H9 (cell line): ENCODE measurements at regions not wholly inside any gene's neighbourhood (a gene's known extent, or its start where the extent isn't known, plus 50 kb on each side); places are given as distances from the start of the nearest gene placed in this dataset.
A peak's percentile ranks its signal among the peaks of the same experiment; 100 is the strongest.

ENCODE experiments used
- DNase-seq: peaks from one replicate; pipeline ENCODE4 v3.0.0-alpha.2; 2017
- H2AFZ ChIP-seq: one replicate; pipeline ENCODE4 v1.6.1; 2013; ENCODE audit warnings: mild to moderate bottlenecking, low read length, control low read depth, moderate library complexity
- H2AK5ac ChIP-seq: 2 replicates; pipeline ENCODE4 v1.6.1; 2013; ENCODE audit warnings: low read length, control low read depth, mixed read lengths; ENCODE audit not compliant: insufficient read length
- H2BK120ac ChIP-seq: one replicate; pipeline ENCODE4 v1.6.1; 2013; ENCODE audit warnings: low read depth, mild to moderate bottlenecking, low read length, control low read depth, inconsistent platforms; ENCODE audit not compliant: poor library complexity, severe bottlenecking
- H2BK12ac ChIP-seq: 2 replicates; pipeline ENCODE4 v1.6.1; 2013; ENCODE audit warnings: low read length, control low read depth, mixed read lengths, low read depth; ENCODE audit not compliant: insufficient read length
- H2BK15ac ChIP-seq: 2 replicates; pipeline ENCODE4 v1.6.1; 2013; ENCODE audit warnings: low read depth, low read length, control low read depth
- H2BK20ac ChIP-seq: one replicate; pipeline ENCODE4 v1.6.1; 2013; ENCODE audit warnings: low read depth, mild to moderate bottlenecking, low read length, control low read depth, inconsistent platforms; ENCODE audit not compliant: poor library complexity, severe bottlenecking
- H2BK5ac ChIP-seq: 2 replicates; pipeline ENCODE4 v1.6.1; 2013; ENCODE audit warnings: low read length, control low read depth, mixed read lengths; ENCODE audit not compliant: insufficient read length
- H3K14ac ChIP-seq: 2 replicates; pipeline ENCODE4 v1.6.1; 2013; ENCODE audit warnings: low read length, control low read depth; ENCODE audit not compliant: insufficient read depth
- H3K18ac ChIP-seq: 2 replicates; pipeline ENCODE4 v1.6.1; 2013; ENCODE audit warnings: low read depth, mild to moderate bottlenecking, mixed read lengths, low read length, control low read depth; ENCODE audit not compliant: insufficient read length
- H3K23ac ChIP-seq: 2 replicates; pipeline ENCODE4 v1.6.1; 2013; ENCODE audit warnings: low read length, control low read depth, mixed read lengths, low read depth; ENCODE audit not compliant: insufficient read length
- H3K23me2 ChIP-seq: 2 replicates; pipeline ENCODE4 v1.6.1; 2013; ENCODE audit warnings: low read depth, mild to moderate bottlenecking, mixed read lengths, low read length, control low read depth; ENCODE audit not compliant: insufficient read length, poor library complexity, severe bottlenecking
- H3K27ac ChIP-seq: 2 replicates; pipeline ENCODE4 v1.5.1; 2013; ENCODE audit warnings: low read length, control low read depth, mixed read lengths, low read depth; ENCODE audit not compliant: insufficient read length
- H3K27me3 ChIP-seq: 2 replicates; pipeline ENCODE4 v1.6.1; 2013; ENCODE audit warnings: low read length, control low read depth, inconsistent platforms; ENCODE audit not compliant: insufficient read depth
- H3K4ac ChIP-seq: 2 replicates; pipeline ENCODE4 v1.6.1; 2013; ENCODE audit warnings: low read depth, mild to moderate bottlenecking, control low read depth, inconsistent platforms, low read length, moderate library complexity
- H3K4me1 ChIP-seq: 2 replicates; pipeline ENCODE4 v1.6.1; 2013; ENCODE audit warnings: low read length, control low read depth, inconsistent platforms; ENCODE audit not compliant: insufficient read depth
- H3K4me2 ChIP-seq: 2 replicates; pipeline ENCODE4 v1.6.1; 2013; ENCODE audit warnings: low read length, control low read depth, mixed read lengths; ENCODE audit not compliant: insufficient read length, insufficient read depth
- H3K56ac ChIP-seq: 2 replicates; pipeline ENCODE4 v1.6.1; 2013; ENCODE audit warnings: low read depth, mild to moderate bottlenecking, mixed read lengths, low read length, control low read depth; ENCODE audit not compliant: insufficient read length
- H3K79me1 ChIP-seq: 2 replicates; pipeline ENCODE4 v1.6.1; 2013; ENCODE audit warnings: low read depth, mild to moderate bottlenecking, moderate library complexity, low read length, control low read depth, inconsistent platforms; ENCODE audit not compliant: insufficient read depth, poor library complexity, severe bottlenecking
- H3K79me2 ChIP-seq: 2 replicates; pipeline ENCODE4 v1.6.1; 2013; ENCODE audit warnings: low read length, control low read depth, inconsistent platforms; ENCODE audit not compliant: insufficient read depth
- H3K9ac ChIP-seq: 2 replicates; pipeline ENCODE4 v1.6.1; 2013; ENCODE audit warnings: low read length, control low read depth, mixed read lengths; ENCODE audit not compliant: insufficient read length; ENCODE audit errors: extremely low read depth
- H3K9me3 ChIP-seq: one replicate; pipeline ENCODE4 v1.6.1; 2013; ENCODE audit warnings: low read depth, low read length, inconsistent platforms; ENCODE audit not compliant: control insufficient read depth
- H3T11ph ChIP-seq: one replicate; pipeline ENCODE4 v1.6.1; 2013; ENCODE audit warnings: mild to moderate bottlenecking, low read length, control low read depth, inconsistent platforms
- H4K20me1 ChIP-seq: one replicate; pipeline ENCODE4 v1.6.1; 2013; ENCODE audit not compliant: control insufficient read depth, insufficient read length, insufficient read depth
- H4K5ac ChIP-seq: 2 replicates; pipeline ENCODE4 v1.6.1; 2013; ENCODE audit warnings: low read depth, mild to moderate bottlenecking, mixed read lengths, low read length, control low read depth; ENCODE audit not compliant: insufficient read length
- H4K8ac ChIP-seq: replicated peaks from 2 replicates; pipeline ENCODE4 v1.6.1; 2013; ENCODE audit warnings: low read length, control low read depth, mixed read lengths, low read depth; ENCODE audit not compliant: insufficient read length
- H4K91ac ChIP-seq: 2 replicates; pipeline ENCODE4 v1.6.1; 2013; ENCODE audit warnings: low read depth, mild to moderate bottlenecking, moderate library complexity, mixed read lengths, low read length, control low read depth; ENCODE audit not compliant: insufficient read length
- H3K27ac Mint-ChIP-seq, 3 experiments: 2 replicates in 2 of 3; 3 replicates in 1 of 3; pipeline ENCODE4 v1.8.0; 2020 to 2021; ENCODE audit warnings: mixed read lengths in 3 of 3, mild to moderate bottlenecking in 1 of 3, moderate library complexity in 1 of 3
- H3K27me3 Mint-ChIP-seq: 2 replicates; pipeline ENCODE4 v1.8.0; 2021; ENCODE audit warnings: low read depth, mild to moderate bottlenecking, moderate library complexity, mixed read lengths
- H3K36me3 Mint-ChIP-seq, 3 experiments: 2 replicates in 2 of 3; 3 replicates in 1 of 3; pipeline ENCODE4 v1.8.0; 2020 to 2021; ENCODE audit warnings: low read depth in 3 of 3, mixed read lengths in 3 of 3; ENCODE audit not compliant: insufficient read depth in 1 of 3
- H3K4me1 Mint-ChIP-seq, 2 experiments: 2 replicates each; pipeline ENCODE4 v1.8.0; 2020; ENCODE audit warnings: mixed read lengths in 2 of 2
- H3K4me3 Mint-ChIP-seq, 2 experiments: 2 replicates in 1 of 2; 3 replicates in 1 of 2; pipeline ENCODE4 v1.8.0; 2020 to 2021; ENCODE audit warnings: mild to moderate bottlenecking in 2 of 2, mixed read lengths in 2 of 2, moderate library complexity in 1 of 2
- H3K9me3 Mint-ChIP-seq, 2 experiments: 2 replicates in 1 of 2; 3 replicates in 1 of 2; pipeline ENCODE4 v1.8.0; 2020; ENCODE audit warnings: mild to moderate bottlenecking in 2 of 2, mixed read lengths in 2 of 2, moderate library complexity in 1 of 2
- CTCF ChIP-seq: fragments of 200-600 bp; sonication (generic); conservative IDR thresholded peaks from 3 replicates; pipeline ENCODE4 v1.8.0; 2021; ENCODE audit warnings: antibody characterized with exemption, mild to moderate bottlenecking
- WGBS: extraction: QIAGEN DNeasy Blood & Tissue Kit; methylation state at CpG from one replicate; pipeline ENCODE4 v1.1.7; 2013; ENCODE audit warnings: missing lambda C conversion rate, low lambda C conversion rate, mixed read lengths; ENCODE audit not compliant: insufficient read length; ENCODE audit errors: extremely low coverage; 5-methylcytosine and 5-hydroxymethylcytosine counted together

- no peaks in the 10 kb centered on the region for H3K79me2 ChIP-seq
- H2BK120ac ChIP-seq = no peak overlapping the region
- H2AFZ ChIP-seq = no peak overlapping the region
- H3K14ac ChIP-seq = no peak overlapping the region
- Mint-ChIP-seq H3K27me3 (no peaks in the 10 kb centered on the region), H3K4me3 (no peak overlapping the region), H3K4me1 (peaks cover 19 to 24% of the 10 kb centered on the region in 2 experiments), H3K36me3 (no peaks in the 10 kb centered on the region; a peak in 1 of 7 replicates), H3K9me3 (no peaks in the 10 kb centered on the region), H3K27ac (peak overlapping the region in 2 of 3 experiments; percentile 60 to 97; a peak in 2 of 7 replicates)
- no peak overlapping the region for H3K56ac ChIP-seq
- no peak overlapping the region for H3K4ac ChIP-seq
- WGBS = no CpG with 5 or more reads among the region's 1 CpG
- no peak overlapping the region for H3K23ac ChIP-seq
- no peak overlapping the region for H4K91ac ChIP-seq
- H3K4me2 ChIP-seq = no peak overlapping the region
- no peaks in the 10 kb centered on the region for H3K9me3 ChIP-seq
- no peak overlapping the region for H2BK15ac ChIP-seq
- H3K27me3 ChIP-seq = no peaks in the 10 kb centered on the region
- no peak for TF ChIP-seq CTCF
- no peak overlapping the region for H3K9ac ChIP-seq
- no peaks in the 10 kb centered on the region for H3K79me1 ChIP-seq
- H2BK5ac ChIP-seq = no peak overlapping the region
- H3K4me1 ChIP-seq = peaks cover 3% of the 10 kb centered on the region; the same call in 1 of the 2 replicates
- no peak overlapping the region for H3K27ac ChIP-seq
- no peaks in the 10 kb centered on the region for H4K20me1 ChIP-seq
- H3K23me2 ChIP-seq = no peaks in the 10 kb centered on the region
- no peak overlapping the region for H2AK5ac ChIP-seq
- H3T11ph ChIP-seq = no peak overlapping the region
- no peak overlapping the region for H4K8ac ChIP-seq
- H3K18ac ChIP-seq = no peak overlapping the region
- no peak for DNase-seq
- no peak overlapping the region for H2BK20ac ChIP-seq
- no peak overlapping the region for H4K5ac ChIP-seq
- H2BK12ac ChIP-seq = no peak overlapping the region
These were observed 1072.1 kb upstream of the WWC1 start for GRCh38 chr5:167219298-167219697.
